ENCODE measurements at regions not wholly inside any gene's neighbourhood (a gene's known extent, or its start where the extent isn't known, plus 50 kb on each side); places are given as distances from the start of the nearest gene placed in this dataset.

DNA sequence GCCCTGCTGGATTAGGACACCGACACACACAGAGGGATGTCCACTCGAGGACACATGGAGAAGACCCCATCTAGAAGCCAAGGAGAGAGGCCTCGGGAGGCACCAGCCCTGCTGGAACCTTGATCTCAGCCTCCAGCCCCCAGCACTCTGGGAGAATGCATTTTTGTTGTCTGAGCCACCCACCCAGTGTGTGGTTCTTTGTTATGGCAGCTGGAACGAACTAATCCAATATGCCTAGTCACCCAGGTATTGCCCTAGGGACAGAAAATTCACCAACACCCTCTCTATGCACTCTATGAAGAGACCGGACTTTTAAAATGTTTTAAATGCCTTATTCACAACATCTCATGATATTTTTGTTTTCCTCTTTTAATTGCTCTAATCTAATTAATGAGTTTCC lies 117.4 kb downstream of the CRYAA start:
- TF ChIP-seq POLR2A (IDR thresholded peaks at IDR 0.05; ENCODE audit: low read length) (no peak), GATA1 (IDR thresholded peaks at IDR 0.05; ENCODE audit: low read depth, low read length) (no peak)
